Adrenal gland (tissue), 9 donors: ENCODE measurements at regions not wholly inside any gene's neighbourhood (a gene's known extent, or its start where the extent isn't known, plus 50 kb on each side); places are given as distances from the start of the nearest gene placed in this dataset.
A peak's percentile ranks its signal among the peaks of the same experiment; 100 is the strongest.

Experiments
- DNase-seq, 7 donors: peaks; one replicate each; pipeline ENCODE4 v3.0.0-alpha.2; 2019 to 2020
- H3K27ac ChIP-seq, 5 donors: fragments of 200-600 bp; sonication (generic) in 4 of 5; 1 replicate in 3 of 5; 2 replicates in 2 of 5; pipeline versions ENCODE4 v1.5.1 to v1.8.0; 2016 to 2020; ENCODE audit warnings: mild to moderate bottlenecking in 1 of 5
- H3K27me3 ChIP-seq: fragments of 200-600 bp; 2 replicates; pipeline ENCODE4 v1.8.0; 2021
- H3K36me3 ChIP-seq, 2 donors: fragments of 200-600 bp; replicated peaks in 1 of 2; 1 replicate in 1 of 2; 2 replicates in 1 of 2; pipeline versions ENCODE4 v1.5.1 to v1.8.0; 2018 to 2022
- H3K4me1 ChIP-seq, 2 donors: fragments of 200-600 bp; replicated peaks in 1 of 2; 1 replicate in 1 of 2; 2 replicates in 1 of 2; pipeline versions ENCODE4 v1.5.1 to v1.8.0; 2018 to 2021
- H3K4me3 ChIP-seq, 4 donors: fragments of 200-600 bp; sonication (generic) in 3 of 4; one replicate each; pipeline ENCODE4 v1.5.1; 2016 to 2018
- H3K9me3 ChIP-seq, 3 donors: fragments of 200-600 bp; sonication (generic) in 1 of 3; replicated peaks in 1 of 3; 1 replicate in 2 of 3; 2 replicates in 1 of 3; pipeline versions ENCODE4 v1.5.1 to v1.8.0; 2016 to 2021
- CTCF ChIP-seq, 6 experiments: fragments of 450-650 bp in 4 of 6; fragments of 200-600 bp in 2 of 6; sonication (generic) in 1 of 6; IDR thresholded peaks; 1 replicate in 5 of 6; 2 replicates in 1 of 6; pipeline versions ENCODE4 v1.5.1 to v1.8.0; 2016 to 2021; ENCODE audit warnings: antibody characterized with exemption in 6 of 6, mild to moderate bottlenecking in 2 of 6, moderate library complexity in 1 of 6
- POLR2A ChIP-seq, 2 donors: fragments of 450-650 bp; IDR thresholded peaks; one replicate each; pipeline ENCODE4 v1.6.1; 2017; ENCODE audit warnings: antibody characterized with exemption in 2 of 2, mild to moderate bottlenecking in 2 of 2, moderate library complexity in 1 of 2
- WGBS, 4 donors: extraction: QIAGEN DNeasy Blood & Tissue Kit in 2 of 4; methylation state at CpG; one replicate each; pipeline versions ENCODE4 v1.1.5 to v1.1.7; 2013 to 2017; 5-methylcytosine and 5-hydroxymethylcytosine counted together
- intact Hi-C, 2 donors: fragments of 100-400 bp; cut with DNase I; formaldehyde crosslinking; loops; one replicate each; pipeline versions ENCODE4 v1.14.1 to v1.15.0; 2022 to 2023
- donor health status: healthy with polysubstance abuse.
- donor health status: Bipolar disorder and iron deficiency.
- donor health status: DM: yes; HTN: yes; CAD: no.
- donor health status: DM: no; HTN: no; CAD: no.
- donor health status: DM: no; HTN: no; CAD: no.

GRCh38 chr10:44014644-44015250 lies 366.1 kb upstream of the ZNF32 start:
- Histone ChIP-seq H3K9me3 (no peaks in the 10 kb centered on the region), H3K4me3 (no peak overlapping the region), H3K4me1 (peaks cover 18 to 26% of the 10 kb centered on the region in 2 donors), H3K36me3 (no peaks in the 10 kb centered on the region), H3K27ac (peak overlapping the region in 1 of 5 donors; percentile 13), H3K27me3 (no peaks in the 10 kb centered on the region)
- DNase-seq: no peak
- WGBS, 4 donors: 94 to 97% (median 96%) methylated on average over 16 of the region's 16 CpGs
- TF ChIP-seq POLR2A (IDR thresholded peaks at IDR 0.05): no peak
- no peak for TF ChIP-seq CTCF (IDR thresholded peaks at IDR 0.05)
- intact Hi-C loops: no loop called here

- H3K4me3 ChIP-seq: no peak overlapping the region
- H3K27me3 ChIP-seq: no peaks in the 10 kb centered on the region
- intact Hi-C loops: no loop called here
- 80 to 87% (median 82%) methylated on average over 1 of the region's 1 CpG for WGBS, 4 donors
- H3K9me3 ChIP-seq: no peaks in the 10 kb centered on the region
- H3K4me1 ChIP-seq: peaks cover 18 to 26% of the 10 kb centered on the region in 2 donors
- no peaks in the 10 kb centered on the region for H3K36me3 ChIP-seq
- TF ChIP-seq CTCF (IDR thresholded peaks at IDR 0.05) (no peak), POLR2A (IDR thresholded peaks at IDR 0.05) (no peak)
- H3K27ac ChIP-seq: no peak overlapping the region
- no peak for DNase-seq
Measured at GRCh38 chr10:44013981-44014380, 365.3 kb upstream of the ZNF32 start.

GRCh38 chr10:44012921-44013320 lies 364.2 kb upstream of the ZNF32 start:
- Histone ChIP-seq H3K9me3 (no peaks in the 10 kb centered on the region), H3K27me3 (no peaks in the 10 kb centered on the region), H3K27ac (no peak overlapping the region), H3K36me3 (no peaks in the 10 kb centered on the region), H3K4me3 (no peak overlapping the region), H3K4me1 (peaks cover 17 to 26% of the 10 kb centered on the region in 2 donors)
- intact Hi-C loops: no loop called here
- 54 to 70% (median 67%) methylated on average over 3 of the region's 3 CpGs for WGBS, 4 donors
- no peak for DNase-seq
- TF ChIP-seq CTCF (IDR thresholded peaks at IDR 0.05): no peak
- no peak for TF ChIP-seq POLR2A (IDR thresholded peaks at IDR 0.05)

GRCh38 chr10:44011603-44011981 lies 362.9 kb upstream of the ZNF32 start:
- Histone ChIP-seq H3K27ac (no peak overlapping the region), H3K36me3 (no peaks in the 10 kb centered on the region), H3K4me1 (peaks cover 4 to 14% of the 10 kb centered on the region in 2 donors), H3K4me3 (no peak overlapping the region), H3K27me3 (no peaks in the 10 kb centered on the region), H3K9me3 (no peaks in the 10 kb centered on the region)
- DNase-seq: no peak
- TF ChIP-seq CTCF (IDR thresholded peaks at IDR 0.05) (no peak), POLR2A (IDR thresholded peaks at IDR 0.05) (no peak)
- intact Hi-C loops: no loop called here
- 78 to 92% (median 88%) methylated on average over 2 to 5 of the region's 5 CpGs for WGBS, 4 donors
